Panc1 (cell line): ENCODE measurements at regions not wholly inside any gene's neighbourhood (a gene's known extent, or its start where the extent isn't known, plus 50 kb on each side); places are given as distances from the start of the nearest gene placed in this dataset.

Experiments used
- POLR2AphosphoS5 ChIP-seq: IDR thresholded peaks from 2 replicates; pipeline ENCODE4 v1.6.1; 2012; ENCODE audit warnings: mild to moderate bottlenecking, low read depth, low read length, moderate library complexity
- TCF7L2 ChIP-seq: IDR thresholded peaks from 2 replicates; pipeline ENCODE4 v1.6.1; 2011; ENCODE audit warnings: mild to moderate bottlenecking, low read depth, low read length, inconsistent platforms
- TF ChIP-seq, protein P1 (sequence below): fragments of 450-650 bp; IDR thresholded peaks from 2 replicates; pipeline ENCODE4 v1.5.1; 2017; ENCODE audit warnings: mild to moderate bottlenecking

DNA sequence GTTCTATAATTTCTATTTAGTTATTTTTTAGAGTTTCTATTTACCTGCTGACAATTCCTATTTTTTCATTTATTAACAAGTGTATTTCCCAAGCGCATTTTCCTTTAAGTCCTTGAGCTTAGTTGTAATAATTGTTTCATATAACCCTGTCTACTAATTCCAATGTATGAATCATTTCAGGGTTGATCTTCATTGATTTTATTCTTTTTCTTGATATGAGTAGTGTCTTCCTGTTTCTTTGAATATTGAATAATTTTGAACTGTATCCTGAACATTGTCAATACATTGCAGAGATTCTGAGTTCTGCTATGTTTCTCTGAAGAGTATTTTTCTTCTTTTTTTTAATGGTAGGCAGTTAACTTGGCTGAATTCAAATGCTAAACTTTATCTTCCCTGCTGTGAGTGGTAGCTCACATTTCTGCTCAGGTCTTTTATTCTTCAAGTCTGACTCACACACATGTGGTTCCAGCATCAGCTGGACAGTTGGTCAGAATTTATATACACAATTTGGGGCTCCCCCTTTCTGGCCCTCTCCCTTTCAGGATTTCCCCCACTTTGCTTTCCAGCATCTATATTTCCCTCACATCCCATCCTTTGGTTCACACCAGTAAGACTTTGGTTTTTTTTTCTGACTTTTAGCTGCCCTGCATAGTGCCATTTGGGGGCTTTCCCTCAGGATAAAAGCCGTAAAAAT, 54.4 kb upstream of the WDR26 start:
- TF ChIP-seq, protein P1, sequence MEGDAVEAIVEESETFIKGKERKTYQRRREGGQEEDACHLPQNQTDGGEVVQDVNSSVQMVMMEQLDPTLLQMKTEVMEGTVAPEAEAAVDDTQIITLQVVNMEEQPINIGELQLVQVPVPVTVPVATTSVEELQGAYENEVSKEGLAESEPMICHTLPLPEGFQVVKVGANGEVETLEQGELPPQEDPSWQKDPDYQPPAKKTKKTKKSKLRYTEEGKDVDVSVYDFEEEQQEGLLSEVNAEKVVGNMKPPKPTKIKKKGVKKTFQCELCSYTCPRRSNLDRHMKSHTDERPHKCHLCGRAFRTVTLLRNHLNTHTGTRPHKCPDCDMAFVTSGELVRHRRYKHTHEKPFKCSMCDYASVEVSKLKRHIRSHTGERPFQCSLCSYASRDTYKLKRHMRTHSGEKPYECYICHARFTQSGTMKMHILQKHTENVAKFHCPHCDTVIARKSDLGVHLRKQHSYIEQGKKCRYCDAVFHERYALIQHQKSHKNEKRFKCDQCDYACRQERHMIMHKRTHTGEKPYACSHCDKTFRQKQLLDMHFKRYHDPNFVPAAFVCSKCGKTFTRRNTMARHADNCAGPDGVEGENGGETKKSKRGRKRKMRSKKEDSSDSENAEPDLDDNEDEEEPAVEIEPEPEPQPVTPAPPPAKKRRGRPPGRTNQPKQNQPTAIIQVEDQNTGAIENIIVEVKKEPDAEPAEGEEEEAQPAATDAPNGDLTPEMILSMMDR = no peak
- no peak for TF ChIP-seq POLR2AphosphoS5
- no peak for TF ChIP-seq TCF7L2
